ENCODE measurements at regions not wholly inside any gene's neighbourhood (a gene's known extent, or its start where the extent isn't known, plus 50 kb on each side); places are given as distances from the start of the nearest gene placed in this dataset.

DNA sequence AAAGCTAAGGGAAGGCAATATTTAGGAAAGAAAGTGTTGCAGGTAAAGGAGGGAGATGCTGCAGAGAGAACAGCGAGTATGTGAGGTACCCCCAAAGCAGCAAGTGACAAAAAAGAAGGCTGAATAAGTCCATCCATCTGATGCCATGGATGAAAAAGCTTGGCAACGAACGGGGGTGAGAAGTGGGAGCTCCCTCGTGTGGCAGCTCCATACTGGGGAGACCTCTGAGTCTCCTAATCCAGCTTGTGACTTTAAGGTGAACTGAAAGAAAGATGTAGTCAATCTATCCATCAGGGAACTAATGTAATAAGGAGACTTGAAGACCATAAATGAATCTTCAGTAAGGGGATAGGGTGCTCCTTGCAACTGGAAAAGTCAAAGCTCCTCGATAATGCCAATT is 156.6 kb downstream of the OTOR start:
- Histone ChIP-seq H3K4me3 (no peak overlapping the region), H3K27me3 (no peaks in the 10 kb centered on the region), H3K27ac (no peak overlapping the region), H3K9me3 (replicated peaks) (no peaks in the 10 kb centered on the region), H3K4me1 (no peaks in the 10 kb centered on the region), H3K36me3 (no peaks in the 10 kb centered on the region)
- DNase-seq, result peak in 1 of 2 experiments; percentile 9

DNA sequence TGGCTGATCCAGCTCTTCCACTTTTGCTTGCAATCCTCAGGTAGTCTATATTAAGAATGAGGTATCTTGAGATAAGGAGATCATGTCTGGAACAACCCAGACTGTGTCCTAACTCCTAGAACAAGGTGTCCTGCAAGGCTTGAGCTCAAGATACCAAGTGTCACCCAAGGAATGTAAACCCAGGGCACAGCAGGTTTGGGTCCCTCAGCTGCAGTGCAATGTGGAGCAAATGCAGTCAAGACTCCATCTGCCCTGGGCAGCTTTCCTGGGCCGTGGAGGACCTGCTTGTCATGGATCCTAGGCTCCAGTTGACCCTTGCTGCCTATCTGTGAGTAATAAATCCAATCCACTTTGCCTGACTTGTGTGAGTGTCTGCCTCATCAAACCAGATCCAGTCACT is 166.1 kb downstream of the OTOR start:
- Histone ChIP-seq H3K9me3 (replicated peaks) (no peaks in the 10 kb centered on the region), H3K4me3 (no peak overlapping the region), H3K4me1 (no peaks in the 10 kb centered on the region), H3K27ac (no peak overlapping the region), H3K36me3 (no peaks in the 10 kb centered on the region), H3K27me3 (no peaks in the 10 kb centered on the region)
- DNase-seq, result no peak

DNA sequence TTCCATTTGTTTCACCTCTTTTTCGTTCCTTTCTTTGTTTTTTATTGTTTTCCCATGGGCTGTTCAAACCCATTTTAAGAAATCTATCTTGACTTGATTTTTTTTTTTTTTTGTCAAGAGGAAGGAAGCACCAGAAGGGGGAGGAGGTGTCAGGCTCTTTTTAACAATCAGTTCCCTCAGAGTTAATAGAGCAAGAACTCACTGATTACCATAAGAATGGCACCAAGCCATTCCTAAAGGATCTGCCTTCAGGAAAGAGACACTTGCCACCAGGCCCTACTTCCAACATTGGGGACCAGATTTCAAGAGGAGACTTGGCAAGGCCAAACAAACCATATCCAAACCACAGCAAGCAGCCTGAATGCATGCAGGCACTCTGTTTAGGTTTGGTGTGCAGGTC is 168.0 kb downstream of the OTOR start:
- H3K27ac ChIP-seq, result no peak overlapping the region
- no peaks in the 10 kb centered on the region for H3K27me3 ChIP-seq
- H3K4me1 ChIP-seq, result no peaks in the 10 kb centered on the region
- no peak overlapping the region for H3K4me3 ChIP-seq
- DNase-seq, result no peak
- H3K9me3 ChIP-seq (replicated peaks), result no peaks in the 10 kb centered on the region
- H3K36me3 ChIP-seq, result no peaks in the 10 kb centered on the region

DNA sequence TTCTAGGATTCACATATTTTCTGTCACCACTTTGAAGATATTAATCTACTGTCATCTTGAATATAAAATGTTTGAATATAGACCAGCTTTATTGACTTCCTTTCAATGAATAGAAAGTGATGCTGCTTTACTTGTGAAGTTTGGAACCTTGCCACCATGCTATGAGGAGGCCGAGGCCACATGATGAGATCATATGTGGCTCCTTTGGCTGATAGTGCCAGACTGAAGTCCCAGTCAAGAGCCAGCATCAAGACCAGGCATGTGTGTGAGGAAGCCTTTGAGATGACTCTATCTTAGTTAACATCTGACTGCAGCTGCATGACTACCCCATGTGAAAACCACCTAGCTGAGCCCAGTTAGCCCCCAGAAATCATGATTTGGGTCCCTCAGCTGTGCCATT is 169.5 kb downstream of the OTOR start:
- H3K27me3 ChIP-seq, result no peaks in the 10 kb centered on the region
- no peaks in the 10 kb centered on the region for H3K36me3 ChIP-seq
- no peak for DNase-seq
- no peak overlapping the region for H3K4me3 ChIP-seq
- peaks cover under 1% of the 10 kb centered on the region; the same call in 1 of the 2 replicates for H3K4me1 ChIP-seq
- H3K9me3 ChIP-seq (replicated peaks), result no peaks in the 10 kb centered on the region
- H3K27ac ChIP-seq, result no peak overlapping the region

DNA sequence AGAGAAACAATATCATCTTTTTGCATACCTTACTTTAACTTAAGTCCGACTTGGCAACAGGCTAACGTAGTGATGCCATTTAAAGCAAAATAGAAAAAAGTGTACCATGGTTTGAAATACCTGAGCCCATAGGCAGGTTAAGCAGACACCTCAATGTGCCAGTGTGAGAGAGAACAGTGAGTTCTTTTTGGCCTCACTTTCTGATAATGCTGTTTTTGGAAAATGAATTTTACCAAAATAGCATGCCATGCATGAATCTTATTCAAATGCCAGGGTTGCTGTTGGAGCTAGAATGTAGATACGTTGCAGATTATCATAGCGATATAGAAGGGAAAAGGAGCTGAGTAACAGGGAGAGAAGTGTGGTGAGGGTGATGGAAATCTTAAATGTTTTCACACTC is 170.2 kb downstream of the OTOR start:
- Histone ChIP-seq H3K36me3 (no peaks in the 10 kb centered on the region), H3K9me3 (replicated peaks) (no peaks in the 10 kb centered on the region), H3K27me3 (no peaks in the 10 kb centered on the region), H3K4me1 (peaks cover 5% of the 10 kb centered on the region; the same call in 1 of the 2 replicates), H3K4me3 (no peak overlapping the region), H3K27ac (no peak overlapping the region)
- no peak for DNase-seq

DNA sequence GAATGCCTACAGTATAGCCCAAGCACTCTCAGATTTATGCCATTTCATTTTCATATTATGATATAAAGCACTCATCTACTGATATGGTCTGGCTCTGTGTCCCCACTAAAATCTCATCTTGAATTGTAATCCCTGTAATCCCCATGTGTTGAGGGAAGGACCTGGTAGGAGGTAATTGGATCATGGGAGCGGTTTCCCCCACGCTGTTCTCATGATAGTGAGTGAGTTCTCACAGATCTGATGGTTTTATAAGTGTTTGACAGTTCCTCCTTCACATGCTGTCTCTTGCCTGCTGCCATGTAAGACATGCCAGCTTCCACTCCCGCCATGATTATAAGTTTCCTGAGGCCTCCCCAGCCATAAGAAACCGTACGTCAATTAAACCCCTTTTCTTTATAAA is 171.7 kb downstream of the OTOR start:
- DNase-seq, result no peak
- no peak overlapping the region for H3K27ac ChIP-seq

DNA sequence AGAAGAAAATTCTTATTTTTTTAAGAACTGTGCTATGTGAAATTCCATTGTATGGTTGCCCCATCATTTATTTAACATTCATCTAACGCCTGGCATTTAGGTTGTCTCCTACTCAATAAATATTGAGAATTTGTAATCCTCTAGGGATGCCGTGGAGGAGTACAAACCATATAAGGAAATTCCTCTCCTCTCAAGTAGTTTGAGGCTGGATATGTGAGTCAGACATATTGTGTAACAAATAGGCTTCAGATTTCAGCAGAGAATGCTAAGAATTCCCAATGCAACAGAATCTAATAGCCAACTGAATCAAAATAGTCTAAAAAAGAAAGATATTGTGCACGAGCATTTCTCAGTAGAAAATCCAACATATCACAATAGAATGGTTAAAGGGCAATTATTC is 174.7 kb downstream of the OTOR start:
- no peak overlapping the region for H3K27ac ChIP-seq
- H3K4me3 ChIP-seq, result no peak overlapping the region

More for the DNA sequence above, 171.7 kb downstream of the OTOR start:
- Histone ChIP-seq H3K9me3 (replicated peaks) (no peaks in the 10 kb centered on the region), H3K27me3 (no peaks in the 10 kb centered on the region), H3K4me1 (peaks cover 5% of the 10 kb centered on the region; the same call in 1 of the 2 replicates), H3K36me3 (no peaks in the 10 kb centered on the region), H3K4me3 (no peak overlapping the region)

DNA sequence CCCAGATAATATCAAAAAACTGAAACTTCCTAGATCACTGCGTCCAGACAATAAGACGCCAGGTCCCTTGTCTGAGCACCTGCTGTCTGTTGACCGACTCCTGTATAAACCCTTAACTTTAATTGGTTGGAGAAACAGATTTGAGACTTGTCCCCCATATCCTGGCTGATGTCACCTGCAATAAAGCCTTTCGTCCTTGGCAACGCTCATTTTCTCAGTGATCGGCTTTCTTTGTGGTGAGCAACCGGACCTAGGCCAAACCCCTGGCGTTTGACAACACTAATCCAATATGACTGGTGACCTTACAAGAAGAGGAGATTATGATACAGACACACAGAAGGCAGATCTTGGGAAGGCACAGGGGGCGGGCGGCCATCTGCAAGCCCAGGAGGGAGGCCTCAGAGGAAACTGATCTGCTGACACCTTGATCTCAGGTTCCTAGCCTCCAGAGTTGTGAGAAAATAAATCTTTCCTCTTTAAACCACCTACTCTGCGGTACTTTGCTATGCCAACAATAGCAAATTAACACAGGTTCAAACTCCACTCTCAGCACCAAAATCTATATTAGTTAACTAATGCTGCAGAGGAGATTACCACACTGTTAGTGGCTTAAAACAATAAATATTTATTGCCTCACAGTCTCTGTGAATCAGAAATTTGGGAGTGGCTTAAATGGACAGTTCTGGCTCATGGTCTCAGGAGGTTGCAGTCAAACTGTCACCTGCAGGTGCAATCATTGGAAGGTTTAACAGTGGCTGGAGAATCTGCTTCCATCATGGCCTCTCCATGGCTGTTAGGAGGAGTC is 178.7 kb downstream of the OTOR start:
- Histone ChIP-seq H3K4me3 (no peak overlapping the region), H3K36me3 (no peaks in the 10 kb centered on the region), H3K27ac (no peak overlapping the region), H3K27me3 (no peaks in the 10 kb centered on the region; the same call in 1 of the 2 replicates), H3K4me1 (peaks cover 5% of the 10 kb centered on the region; the same call in 1 of the 2 replicates), H3K9me3 (replicated peaks) (no peaks in the 10 kb centered on the region)
- no peak for DNase-seq

More for the DNA sequence above, 174.7 kb downstream of the OTOR start:
- H3K36me3 ChIP-seq, result no peaks in the 10 kb centered on the region
- no peaks in the 10 kb centered on the region for H3K27me3 ChIP-seq
- H3K4me1 ChIP-seq, result peaks cover 5% of the 10 kb centered on the region; the same call in 1 of the 2 replicates
- DNase-seq, result peak in 1 of 2 experiments; percentile 11
- no peaks in the 10 kb centered on the region for H3K9me3 ChIP-seq (replicated peaks)

DNA sequence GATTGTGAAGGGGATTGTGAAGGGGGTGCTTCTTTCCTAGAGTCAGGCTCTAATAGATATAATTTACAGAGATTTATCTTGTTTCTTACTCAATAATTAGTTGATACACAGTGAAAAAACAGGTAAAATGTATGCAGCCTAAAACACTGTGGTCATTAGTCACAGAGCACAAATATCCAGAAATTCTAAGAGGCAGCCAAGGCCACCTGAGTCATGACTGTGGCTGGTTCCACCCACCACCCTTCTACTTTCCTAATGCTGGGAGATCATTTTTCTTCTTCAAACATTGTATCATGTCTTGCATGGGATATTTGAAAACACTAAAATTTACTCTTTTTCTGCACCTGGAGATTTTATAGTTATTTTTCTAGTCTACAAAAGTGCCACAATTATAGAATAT is 181.6 kb downstream of the OTOR start:
- H3K27ac ChIP-seq, result no peak overlapping the region
- H3K4me1 ChIP-seq, result no peaks in the 10 kb centered on the region
- no peak for DNase-seq
- no peaks in the 10 kb centered on the region for H3K36me3 ChIP-seq
- no peak overlapping the region for H3K4me3 ChIP-seq
- no peaks in the 10 kb centered on the region; the same call in 1 of the 2 replicates for H3K27me3 ChIP-seq
- no peaks in the 10 kb centered on the region for H3K9me3 ChIP-seq (replicated peaks)

DNA sequence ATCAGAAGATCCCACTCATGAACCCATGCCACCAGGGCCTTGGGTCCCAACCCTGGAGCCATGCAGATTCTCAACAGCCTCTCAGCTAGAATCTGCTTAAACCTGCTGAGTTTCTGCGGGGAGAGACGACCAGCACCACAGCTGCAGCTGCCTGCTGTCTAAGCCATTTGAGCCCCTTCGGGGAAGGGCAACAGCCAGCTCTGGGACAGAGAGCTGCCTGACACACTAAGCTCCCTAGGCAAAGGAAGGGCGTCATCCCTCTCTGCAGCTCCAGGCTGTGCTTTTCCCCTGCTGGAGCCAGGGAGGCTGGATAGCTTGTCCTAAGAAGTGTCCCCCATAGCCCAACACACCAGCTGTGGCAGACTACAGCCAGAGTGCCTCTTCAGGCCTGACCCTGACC is 182.5 kb downstream of the OTOR start:
- Histone ChIP-seq H3K4me3 (no peak overlapping the region), H3K9me3 (replicated peaks) (no peaks in the 10 kb centered on the region), H3K27me3 (no peaks in the 10 kb centered on the region; the same call in 1 of the 2 replicates), H3K36me3 (no peaks in the 10 kb centered on the region), H3K27ac (no peak overlapping the region), H3K4me1 (no peaks in the 10 kb centered on the region)
- no peak for DNase-seq

DNA sequence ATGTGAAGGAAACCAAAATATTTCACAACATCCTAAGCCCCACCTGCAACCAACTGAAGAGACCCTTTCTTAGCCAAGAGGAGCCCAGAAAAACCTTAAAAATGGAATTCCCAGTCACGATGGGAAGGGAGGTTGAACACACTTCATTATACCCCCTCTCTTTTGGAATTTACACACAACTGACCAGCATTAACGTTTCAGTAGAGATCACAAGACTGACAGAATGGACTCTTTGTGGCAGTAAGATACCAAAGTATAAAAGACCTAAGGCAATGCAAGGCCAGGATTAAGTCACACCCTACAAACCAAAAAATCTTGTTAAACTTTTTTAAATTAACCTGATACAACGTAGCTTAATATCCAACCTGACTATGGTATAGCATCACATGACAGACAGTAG is 190.9 kb downstream of the OTOR start:
- H3K27me3 ChIP-seq, result no peaks in the 10 kb centered on the region
- no peak overlapping the region for H3K4me3 ChIP-seq
- no peak overlapping the region for H3K27ac ChIP-seq
- DNase-seq, result no peak
- no peaks in the 10 kb centered on the region for H3K36me3 ChIP-seq
- H3K9me3 ChIP-seq (replicated peaks), result no peaks in the 10 kb centered on the region
- no peaks in the 10 kb centered on the region for H3K4me1 ChIP-seq

DNA sequence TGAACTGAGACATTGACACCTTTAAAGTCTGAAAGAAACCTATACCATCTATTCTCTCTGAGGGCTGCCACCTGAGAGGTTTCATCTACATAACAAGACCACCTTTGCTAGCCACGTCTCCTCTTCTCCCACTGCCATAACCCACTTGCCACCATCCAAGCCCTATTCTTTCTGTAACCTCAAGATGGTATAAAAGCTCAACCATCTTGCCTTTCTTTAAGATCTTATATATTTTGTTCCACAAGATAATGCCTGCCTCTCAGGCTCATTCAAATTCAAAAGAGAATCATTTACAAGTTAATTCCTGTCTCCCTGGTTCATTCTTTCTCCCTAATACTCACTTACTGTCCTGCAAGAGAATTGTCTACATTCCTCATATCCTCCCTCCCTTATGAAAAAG is 192.5 kb downstream of the OTOR start:
- no peaks in the 10 kb centered on the region for H3K9me3 ChIP-seq (replicated peaks)
- no peak overlapping the region for H3K4me3 ChIP-seq
- no peak for DNase-seq
- H3K27ac ChIP-seq, result no peak overlapping the region
- no peaks in the 10 kb centered on the region for H3K27me3 ChIP-seq
- no peaks in the 10 kb centered on the region for H3K36me3 ChIP-seq
- no peaks in the 10 kb centered on the region for H3K4me1 ChIP-seq

DNA sequence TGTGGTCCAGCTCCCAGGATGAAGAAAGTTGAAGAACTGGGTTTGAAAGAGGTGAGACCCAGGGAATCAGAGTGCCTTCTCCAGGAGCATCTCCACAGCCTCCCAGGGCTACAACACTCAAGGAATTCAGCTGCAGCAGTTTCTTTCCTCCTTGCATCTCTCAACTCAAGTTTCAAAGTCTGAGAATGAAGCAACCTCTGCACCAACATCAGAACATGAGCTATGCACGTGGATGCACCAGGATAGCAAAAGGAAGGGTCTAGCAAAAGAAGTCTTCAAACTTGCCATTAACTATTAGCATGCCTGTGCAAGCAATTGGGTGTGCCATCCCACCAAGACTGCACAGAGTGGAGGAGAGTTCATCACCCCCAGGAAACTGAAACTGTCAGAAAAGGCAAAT is 193.9 kb downstream of the OTOR start:
- H3K36me3 ChIP-seq, result no peaks in the 10 kb centered on the region
- no peak overlapping the region for H3K27ac ChIP-seq
- no peaks in the 10 kb centered on the region for H3K4me1 ChIP-seq
- DNase-seq, result no peak
- H3K27me3 ChIP-seq, result no peaks in the 10 kb centered on the region
- no peaks in the 10 kb centered on the region for H3K9me3 ChIP-seq (replicated peaks)
- H3K4me3 ChIP-seq, result no peak overlapping the region

DNA sequence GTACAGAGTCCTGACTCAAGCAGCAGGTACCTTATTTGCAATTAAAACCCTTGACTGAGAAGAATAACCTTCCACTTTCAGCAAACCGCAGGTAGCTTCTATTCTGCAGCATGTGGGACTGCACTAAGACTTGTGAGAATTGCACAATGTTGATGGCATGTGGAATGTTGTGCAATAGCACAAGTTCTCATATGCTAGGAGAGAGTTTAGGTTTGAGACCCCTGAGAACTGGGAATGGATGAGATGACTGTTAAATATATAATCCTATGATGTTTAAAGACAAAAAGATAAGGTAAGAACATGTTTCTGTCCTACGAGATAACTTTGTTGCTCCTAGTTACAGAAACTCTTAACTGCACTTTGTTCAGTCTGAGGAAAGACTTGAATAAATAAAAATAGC is 194.6 kb downstream of the OTOR start:
- Histone ChIP-seq H3K36me3 (no peaks in the 10 kb centered on the region), H3K4me1 (no peaks in the 10 kb centered on the region), H3K9me3 (replicated peaks) (no peaks in the 10 kb centered on the region), H3K4me3 (no peak overlapping the region), H3K27ac (no peak overlapping the region), H3K27me3 (no peaks in the 10 kb centered on the region)
- no peak for DNase-seq

DNA sequence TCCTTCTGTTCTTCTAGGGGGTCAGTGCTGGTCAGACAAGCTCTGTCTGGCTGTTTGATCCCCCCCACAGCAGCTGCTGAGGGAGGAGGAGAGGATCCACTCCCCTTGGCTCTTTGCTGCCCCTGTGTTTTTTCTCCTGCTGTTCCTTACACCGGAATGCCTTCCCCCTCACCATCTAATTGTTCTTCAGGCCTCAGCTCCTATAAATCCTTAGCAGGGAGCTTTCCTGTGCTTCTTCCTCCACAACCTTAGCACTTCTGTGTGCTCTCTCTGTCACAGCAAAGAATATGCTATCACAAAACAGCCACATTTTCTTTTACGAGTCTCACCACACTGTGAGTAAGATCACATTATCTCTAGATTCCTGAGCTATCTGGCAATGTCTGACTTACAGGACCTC is 196.6 kb downstream of the OTOR start:
- no peaks in the 10 kb centered on the region for H3K4me1 ChIP-seq
- H3K9me3 ChIP-seq (replicated peaks), result no peaks in the 10 kb centered on the region
- H3K4me3 ChIP-seq, result no peak overlapping the region
- DNase-seq, result no peak
- H3K36me3 ChIP-seq, result no peaks in the 10 kb centered on the region
- H3K27ac ChIP-seq, result no peak overlapping the region
- no peaks in the 10 kb centered on the region for H3K27me3 ChIP-seq

DNA sequence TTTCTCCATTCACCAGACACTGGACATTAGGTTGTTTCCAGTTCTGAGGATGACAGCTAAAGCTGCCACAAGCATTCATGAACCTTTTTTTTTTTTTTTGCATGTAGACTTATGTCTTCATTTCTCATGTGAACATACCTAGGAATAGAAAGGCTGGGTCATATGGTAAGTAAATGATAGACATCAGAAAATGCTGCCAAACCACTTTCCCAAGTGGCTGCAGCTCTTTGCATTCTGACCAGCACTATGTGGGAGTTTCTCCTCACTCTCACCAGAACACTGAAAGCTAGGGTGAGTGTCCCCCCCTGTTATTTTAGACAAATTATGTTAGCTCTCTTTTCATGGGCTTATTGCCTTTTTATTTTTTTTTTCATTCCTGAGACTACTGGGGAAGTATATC is 197.5 kb downstream of the OTOR start:
- no peak for DNase-seq
- H3K27me3 ChIP-seq, result no peaks in the 10 kb centered on the region
- no peaks in the 10 kb centered on the region for H3K4me1 ChIP-seq
- H3K9me3 ChIP-seq (replicated peaks), result no peaks in the 10 kb centered on the region
- H3K36me3 ChIP-seq, result no peaks in the 10 kb centered on the region
- no peak overlapping the region for H3K27ac ChIP-seq
- no peak overlapping the region for H3K4me3 ChIP-seq

All from SJCRH30 (cell line).